Activated CD8-positive, alpha-beta memory T cell treated with anti-CD3 and anti-CD28 coated beads for 1 hour (primary cell): ENCODE measurements at regions not wholly inside any gene's neighbourhood (a gene's known extent, or its start where the extent isn't known, plus 50 kb on each side); places are given as distances from the start of the nearest gene placed in this dataset.
"Not testable (repeated sequence)": the region's sequence is repeated elsewhere in the genome, so short reads cannot be mapped to it uniquely, and the experiment has no call there.

ENCODE experiments used
- DNase-seq, 2 donors: peaks; one replicate each; pipeline ENCODE4 v3.0.0-alpha.2; 2020; ENCODE audit warnings: low read depth in 1 of 2; ENCODE audit errors: extremely low read depth in 1 of 2

GRCh38 chr1:219560856-219561255, 52.0 kb downstream of the ZC3H11B start:
- DNase-seq, result no peak

- no peak for DNase-seq
Measured at GRCh38 chr1:219559899-219560298, 53.0 kb downstream of the ZC3H11B start.

- DNase-seq, result no peak
Measured at GRCh38 chr1:219555806-219556205, 57.1 kb downstream of the ZC3H11B start.

- DNase-seq, result no peak
Measured at GRCh38 chr1:219555031-219555692, 57.7 kb downstream of the ZC3H11B start.

GRCh38 chr1:219553934-219554502, 58.9 kb downstream of the ZC3H11B start:
- DNase-seq, result no peak

GRCh38 chr1:219550201-219550600, 62.7 kb downstream of the ZC3H11B start:
- no peak for DNase-seq

- no peak for DNase-seq
Measured at GRCh38 chr1:219549215-219549614, 63.7 kb downstream of the ZC3H11B start.

GRCh38 chr1:219548386-219548785, 64.5 kb downstream of the ZC3H11B start:
- DNase-seq, result no peak

- not testable (repeated sequence) for DNase-seq
Measured at GRCh38 chr1:219545756-219546155, 67.1 kb downstream of the ZC3H11B start.

GRCh38 chr1:219544163-219544846, 68.6 kb downstream of the ZC3H11B start:
- no peak for DNase-seq

- DNase-seq, result no peak
Measured at GRCh38 chr1:219542828-219543518, 69.9 kb downstream of the ZC3H11B start.

- no peak for DNase-seq
Measured at GRCh38 chr1:219541946-219542345, 71.0 kb downstream of the ZC3H11B start.

GRCh38 chr1:219539645-219540254, 73.2 kb downstream of the ZC3H11B start:
- DNase-seq, result no peak

- no peak for DNase-seq
Measured at GRCh38 chr1:219538886-219539285, 74.0 kb downstream of the ZC3H11B start.

GRCh38 chr1:219537223-219537631, 75.7 kb downstream of the ZC3H11B start:
- DNase-seq, result no peak

GRCh38 chr1:219536038-219536437, 76.9 kb downstream of the ZC3H11B start:
- no peak for DNase-seq

GRCh38 chr1:219534991-219535390, 77.9 kb downstream of the ZC3H11B start:
- no peak for DNase-seq

GRCh38 chr1:219533280-219533679, 79.6 kb downstream of the ZC3H11B start:
- no peak for DNase-seq

GRCh38 chr1:219529116-219529515, 83.8 kb downstream of the ZC3H11B start:
- no peak for DNase-seq

GRCh38 chr1:219528633-219529032, 84.3 kb downstream of the ZC3H11B start:
- no peak for DNase-seq

- no peak for DNase-seq
Measured at GRCh38 chr1:219527994-219528393, 84.9 kb downstream of the ZC3H11B start.
